ENCODE measurements at regions not wholly inside any gene's neighbourhood (a gene's known extent, or its start where the extent isn't known, plus 50 kb on each side); places are given as distances from the start of the nearest gene placed in this dataset.

- TF ChIP-seq CTCF (IDR thresholded peaks at IDR 0.05; ENCODE audit: extremely low read depth, low read depth, low read length) = no peak
- no peak overlapping the region for H2AFZ ChIP-seq (ENCODE audit: low read length)
Observed at GRCh38 chr2:78353168-78353567, 672.3 kb upstream of the REG3G start.

GRCh38 chr2:78355967-78356366 is 669.5 kb upstream of the REG3G start:
- no peaks in the 10 kb centered on the region for H3K79me2 ChIP-seq (ENCODE audit: insufficient read depth, low read length)
- TF ChIP-seq CTCF (IDR thresholded peaks at IDR 0.05; ENCODE audit: extremely low read depth, low read depth, low read length) = no peak
- H3K9me3 ChIP-seq (ENCODE audit: low read depth, low read length) = no peaks in the 10 kb centered on the region
- H3K4me1 ChIP-seq (ENCODE audit: insufficient read depth, low read length) = no peaks in the 10 kb centered on the region
- H3K27ac ChIP-seq (ENCODE audit: low read depth, low read length) = no peak overlapping the region
- no peaks in the 10 kb centered on the region for H3K27me3 ChIP-seq (ENCODE audit: insufficient read depth, low read length)
- H3K4me3 ChIP-seq (ENCODE audit: insufficient read depth, low read length) = no peak overlapping the region
- no peak for DNase-seq (ENCODE audit: insufficient read length, low spot score, missing footprints)
- no peaks in the 10 kb centered on the region for H4K20me1 ChIP-seq (ENCODE audit: insufficient read depth, low read length)
- no peak overlapping the region for H3K4me2 ChIP-seq (ENCODE audit: insufficient read depth, low read length)
- no peak overlapping the region for H2AFZ ChIP-seq (ENCODE audit: low read length)
- no peaks in the 10 kb centered on the region for H3K36me3 ChIP-seq (ENCODE audit: insufficient read depth, low read length)

More at GRCh38 chr2:78353168-78353567, 672.3 kb upstream of the REG3G start:
- Histone ChIP-seq H3K27me3 (ENCODE audit: insufficient read depth, low read length) (no peaks in the 10 kb centered on the region), H3K4me1 (ENCODE audit: insufficient read depth, low read length) (no peaks in the 10 kb centered on the region), H3K79me2 (ENCODE audit: insufficient read depth, low read length) (no peaks in the 10 kb centered on the region), H3K36me3 (ENCODE audit: insufficient read depth, low read length) (no peaks in the 10 kb centered on the region), H3K9me3 (ENCODE audit: low read depth, low read length) (no peaks in the 10 kb centered on the region), H4K20me1 (ENCODE audit: insufficient read depth, low read length) (no peaks in the 10 kb centered on the region), H3K4me2 (ENCODE audit: insufficient read depth, low read length) (no peak overlapping the region), H3K27ac (ENCODE audit: low read depth, low read length) (no peak overlapping the region), H3K4me3 (ENCODE audit: insufficient read depth, low read length) (no peak overlapping the region)
- no peak for DNase-seq (ENCODE audit: insufficient read length, low spot score, missing footprints)

GRCh38 chr2:78383576-78383975 is 641.9 kb upstream of the REG3G start:
- no peak overlapping the region for H3K4me3 ChIP-seq (ENCODE audit: insufficient read depth, low read length)
- TF ChIP-seq CTCF (IDR thresholded peaks at IDR 0.05; ENCODE audit: extremely low read depth, low read depth, low read length) = no peak
- no peaks in the 10 kb centered on the region for H3K27me3 ChIP-seq (ENCODE audit: insufficient read depth, low read length)
- H3K79me2 ChIP-seq (ENCODE audit: insufficient read depth, low read length) = no peaks in the 10 kb centered on the region
- no peaks in the 10 kb centered on the region for H4K20me1 ChIP-seq (ENCODE audit: insufficient read depth, low read length)
- no peak overlapping the region for H3K4me2 ChIP-seq (ENCODE audit: insufficient read depth, low read length)
- H2AFZ ChIP-seq (ENCODE audit: low read length) = no peak overlapping the region
- H3K27ac ChIP-seq (ENCODE audit: low read depth, low read length) = no peak overlapping the region
- H3K36me3 ChIP-seq (ENCODE audit: insufficient read depth, low read length) = no peaks in the 10 kb centered on the region
- peak; percentile 45 for DNase-seq (ENCODE audit: insufficient read length, low spot score, missing footprints)
- no peaks in the 10 kb centered on the region for H3K4me1 ChIP-seq (ENCODE audit: insufficient read depth, low read length)
- H3K9me3 ChIP-seq (ENCODE audit: low read depth, low read length) = peaks cover 4% of the 10 kb centered on the region

- no peaks in the 10 kb centered on the region for H4K20me1 ChIP-seq (ENCODE audit: insufficient read depth, low read length)
- H3K79me2 ChIP-seq (ENCODE audit: insufficient read depth, low read length) = no peaks in the 10 kb centered on the region
- no peak overlapping the region for H3K27ac ChIP-seq (ENCODE audit: low read depth, low read length)
- no peaks in the 10 kb centered on the region for H3K4me1 ChIP-seq (ENCODE audit: insufficient read depth, low read length)
- no peak overlapping the region for H2AFZ ChIP-seq (ENCODE audit: low read length)
- no peak overlapping the region for H3K4me3 ChIP-seq (ENCODE audit: insufficient read depth, low read length)
- no peaks in the 10 kb centered on the region for H3K36me3 ChIP-seq (ENCODE audit: insufficient read depth, low read length)
- TF ChIP-seq CTCF (IDR thresholded peaks at IDR 0.05; ENCODE audit: extremely low read depth, low read depth, low read length) = no peak
- H3K27me3 ChIP-seq (ENCODE audit: insufficient read depth, low read length) = no peaks in the 10 kb centered on the region
- peaks cover 9% of the 10 kb centered on the region for H3K9me3 ChIP-seq (ENCODE audit: low read depth, low read length)
- H3K4me2 ChIP-seq (ENCODE audit: insufficient read depth, low read length) = no peak overlapping the region
- no peak for DNase-seq (ENCODE audit: insufficient read length, low spot score, missing footprints)
Observed at GRCh38 chr2:78397198-78397597, 628.3 kb upstream of the REG3G start.
